RWPE1 (cell line): ENCODE measurements at regions not wholly inside any gene's neighbourhood (a gene's known extent, or its start where the extent isn't known, plus 50 kb on each side); places are given as distances from the start of the nearest gene placed in this dataset.

Source experiments
- CTCF ChIA-PET: fragments of 350-600 bp; sonication (Branson Sonifier 250); formaldehyde crosslinking; extraction: SDS; loops from one replicate; lab custom pipeline; 2021; lab: Yijun Ruan, JAX
- POLR2A ChIA-PET: fragments of 400-600 bp; formaldehyde crosslinking; extraction: SDS; loops from one replicate; lab custom pipeline; 2020; ENCODE audit warnings: antibody characterized with exemption; ENCODE audit not compliant: low non-redundant PET; lab: Yijun Ruan, JAX
- DNase-seq: peaks from one replicate; pipeline ENCODE4 v3.0.0; 2012; ENCODE audit warnings: low spot score
- H3K27ac ChIP-seq: fragments of 450-650 bp; 2 replicates; pipeline ENCODE4 v1.5.1; 2017
- TF ChIP-seq, protein P1 (sequence below): fragments of 450-650 bp; conservative IDR thresholded peaks from 2 replicates; pipeline ENCODE4 v1.5.1; 2017; ENCODE audit warnings: low read depth, mild to moderate bottlenecking

DNA sequence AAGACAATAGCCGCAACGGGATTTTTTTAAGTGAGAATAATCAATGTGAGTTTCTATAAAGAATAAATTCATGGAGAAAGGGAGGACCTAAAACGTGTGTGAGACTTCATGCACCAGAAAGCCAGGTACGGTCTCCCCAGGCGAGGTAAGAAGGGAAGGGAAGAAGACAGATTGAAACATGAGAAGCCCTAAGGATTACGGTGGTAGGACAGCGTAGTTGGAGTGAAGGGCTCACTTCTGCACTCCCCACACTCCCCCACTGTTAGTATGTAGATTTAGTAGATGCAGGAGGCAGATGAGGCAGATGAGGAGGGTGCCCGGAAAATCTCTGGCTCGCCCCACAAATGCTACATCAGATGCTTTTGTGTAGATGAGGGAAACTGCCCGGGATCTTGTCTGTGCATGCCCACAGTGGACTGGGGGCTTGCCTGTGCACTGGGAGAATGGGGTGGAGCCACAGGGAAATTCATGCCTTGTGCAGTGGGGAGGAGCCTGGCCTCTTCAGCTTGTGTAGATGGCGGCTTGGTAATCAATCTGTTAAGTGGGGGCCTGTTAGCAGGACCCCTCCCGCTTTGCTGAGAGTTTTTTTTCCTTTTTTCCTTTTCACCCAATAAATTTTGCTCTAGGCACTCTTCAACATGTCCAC lies 1544.5 kb upstream of the TENM3 start:
- CTCF ChIA-PET = no interaction called here
- H3K27ac ChIP-seq = no peak overlapping the region
- TF ChIP-seq, protein P1, sequence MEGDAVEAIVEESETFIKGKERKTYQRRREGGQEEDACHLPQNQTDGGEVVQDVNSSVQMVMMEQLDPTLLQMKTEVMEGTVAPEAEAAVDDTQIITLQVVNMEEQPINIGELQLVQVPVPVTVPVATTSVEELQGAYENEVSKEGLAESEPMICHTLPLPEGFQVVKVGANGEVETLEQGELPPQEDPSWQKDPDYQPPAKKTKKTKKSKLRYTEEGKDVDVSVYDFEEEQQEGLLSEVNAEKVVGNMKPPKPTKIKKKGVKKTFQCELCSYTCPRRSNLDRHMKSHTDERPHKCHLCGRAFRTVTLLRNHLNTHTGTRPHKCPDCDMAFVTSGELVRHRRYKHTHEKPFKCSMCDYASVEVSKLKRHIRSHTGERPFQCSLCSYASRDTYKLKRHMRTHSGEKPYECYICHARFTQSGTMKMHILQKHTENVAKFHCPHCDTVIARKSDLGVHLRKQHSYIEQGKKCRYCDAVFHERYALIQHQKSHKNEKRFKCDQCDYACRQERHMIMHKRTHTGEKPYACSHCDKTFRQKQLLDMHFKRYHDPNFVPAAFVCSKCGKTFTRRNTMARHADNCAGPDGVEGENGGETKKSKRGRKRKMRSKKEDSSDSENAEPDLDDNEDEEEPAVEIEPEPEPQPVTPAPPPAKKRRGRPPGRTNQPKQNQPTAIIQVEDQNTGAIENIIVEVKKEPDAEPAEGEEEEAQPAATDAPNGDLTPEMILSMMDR = no peak
- DNase-seq = no peak
- POLR2A ChIA-PET = no interaction called here

DNA sequence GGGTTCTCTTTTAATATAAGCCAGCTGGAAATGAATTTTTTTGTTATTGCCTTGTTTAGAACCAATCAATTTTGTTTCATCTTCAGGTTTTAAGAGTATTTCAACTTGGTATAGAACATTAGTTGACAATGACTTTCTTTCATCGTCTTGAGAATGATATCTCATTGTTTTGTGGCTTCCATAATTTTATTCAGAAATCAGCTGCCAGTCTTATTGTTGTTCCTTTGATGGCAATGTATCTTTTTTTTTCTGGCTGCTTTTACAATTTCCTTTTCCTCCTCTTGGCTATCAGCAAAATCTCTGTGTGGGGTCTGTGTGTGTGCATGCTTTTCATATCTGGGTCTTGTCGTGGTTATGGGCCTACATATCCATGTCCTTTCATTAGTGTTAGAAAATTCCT lies 1536.4 kb upstream of the TENM3 start:
- POLR2A ChIA-PET = no interaction called here

DNA sequence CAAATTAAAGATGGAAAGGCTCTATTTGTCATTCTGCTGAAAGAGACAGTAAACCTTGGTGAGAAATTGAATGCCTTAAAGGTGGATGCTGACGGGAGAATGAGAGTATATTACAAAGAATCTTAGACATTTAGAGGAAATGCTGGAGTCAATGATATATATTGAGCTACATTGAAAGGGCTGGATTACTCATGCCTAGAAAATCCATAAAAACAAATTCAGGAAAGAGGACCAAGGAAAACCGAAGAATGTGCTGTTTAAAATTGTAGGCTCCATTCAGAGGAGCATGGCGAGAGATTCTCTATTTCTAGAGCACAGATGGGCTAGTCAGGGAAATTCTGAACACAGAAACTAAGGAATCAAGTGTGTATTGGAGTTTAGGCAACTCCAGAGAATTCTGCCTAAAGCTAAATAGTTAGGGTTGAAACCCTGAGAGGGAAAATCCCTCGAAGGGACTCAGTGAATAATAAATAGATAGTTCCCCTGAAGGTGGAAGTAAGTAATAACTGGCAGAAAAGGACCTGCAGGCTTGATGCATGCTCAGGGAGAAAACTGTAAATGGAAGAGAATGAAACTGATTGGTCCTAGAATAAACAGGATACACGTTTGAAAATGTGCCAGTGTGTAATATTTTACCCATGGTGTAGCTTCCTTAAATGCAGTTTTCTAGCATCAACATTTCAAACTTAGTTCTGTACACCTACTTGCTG lies 1532.4 kb upstream of the TENM3 start:
- H3K27ac ChIP-seq = no peak overlapping the region
- TF ChIP-seq, protein P1 = no peak
- ChIA-PET CTCF (no interaction called here), POLR2A (no interaction called here)
- DNase-seq = no peak

More for the DNA sequence above, 1536.4 kb upstream of the TENM3 start:
- TF ChIP-seq, protein P1 = no peak
- CTCF ChIA-PET = no interaction called here
- no peak overlapping the region for H3K27ac ChIP-seq
- DNase-seq = no peak

DNA sequence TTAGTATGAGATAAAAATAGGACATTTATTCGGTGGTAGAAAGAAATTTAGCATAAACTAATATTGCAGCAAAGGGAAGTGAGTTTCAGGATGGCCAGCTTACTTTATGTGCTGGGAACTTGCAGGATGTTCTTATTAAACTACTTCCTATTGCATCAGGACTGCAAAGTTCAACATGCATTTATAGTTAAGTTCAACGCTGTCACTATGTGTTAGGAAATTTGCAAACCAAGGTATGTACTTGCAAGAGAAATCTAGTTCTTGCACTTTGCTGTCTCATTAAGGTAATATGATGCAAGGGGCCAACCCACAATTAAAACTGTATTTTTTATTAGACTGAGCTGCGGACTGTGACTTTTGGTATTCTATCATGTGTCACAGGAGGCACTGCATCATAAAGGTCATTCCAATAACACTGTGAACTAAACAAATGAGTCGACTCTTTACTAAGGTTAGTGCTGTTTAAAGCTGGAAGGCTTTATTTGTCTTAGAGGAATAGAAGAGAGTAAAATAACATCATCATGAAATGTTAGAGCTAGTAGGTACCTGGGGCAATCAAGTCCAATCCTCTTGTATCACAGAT lies 1525.7 kb upstream of the TENM3 start:
- ChIA-PET POLR2A (no interaction called here), CTCF (no interaction called here)
- DNase-seq = no peak
- no peak overlapping the region for H3K27ac ChIP-seq
- TF ChIP-seq, protein P1 = no peak

DNA sequence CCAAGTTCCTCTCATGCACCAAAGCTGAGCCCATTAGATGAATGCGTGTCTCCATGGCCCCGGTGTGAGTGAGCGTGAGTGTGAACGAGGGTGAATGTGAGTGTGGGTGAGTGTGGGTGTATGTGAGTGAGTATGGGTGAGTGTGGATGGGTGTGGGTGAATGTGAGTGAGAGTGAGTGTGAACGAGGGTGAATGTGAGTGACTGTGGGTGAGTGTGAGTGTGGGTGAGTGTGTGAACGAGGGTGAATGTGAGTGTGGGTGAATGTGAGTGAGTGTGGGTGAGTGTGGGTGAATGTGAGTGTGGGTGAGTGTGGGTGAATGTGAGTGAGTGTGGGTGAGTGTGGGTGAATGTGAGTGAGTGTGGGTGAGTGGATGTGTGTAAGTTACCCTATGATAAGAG lies 1521.8 kb upstream of the TENM3 start:
- TF ChIP-seq, protein P1 = no peak
- ChIA-PET POLR2A (no interaction called here), CTCF (no interaction called here)
- no peak for DNase-seq
- H3K27ac ChIP-seq = no peak overlapping the region

DNA sequence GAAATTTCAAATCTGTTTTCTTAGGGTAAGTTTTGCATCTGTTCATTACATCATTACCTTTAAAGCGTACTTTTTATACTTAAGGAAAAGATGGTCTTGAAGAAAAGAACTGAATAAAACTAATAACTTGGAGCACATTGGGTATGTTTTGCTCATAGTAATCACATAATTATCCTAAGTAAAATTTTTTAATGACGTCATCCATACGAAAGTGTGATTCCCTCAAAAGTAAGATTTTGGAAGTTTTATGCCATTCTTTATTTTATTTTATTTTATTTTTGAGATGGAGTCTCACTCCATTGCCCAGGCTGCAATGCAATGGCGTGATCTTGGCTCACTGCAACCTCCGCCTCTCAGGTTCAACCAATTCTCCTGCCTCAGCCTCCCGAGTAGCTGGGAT lies 1516.6 kb upstream of the TENM3 start:
- POLR2A ChIA-PET = no interaction called here
- DNase-seq = no peak
- CTCF ChIA-PET = interaction anchor here (0.5 kb wide), 1 partner anchor 117 kb away, joined by 3 read pairs; no protein-coding TSS in a partner anchor
- no peak overlapping the region for H3K27ac ChIP-seq
- TF ChIP-seq, protein P1 = no peak
